Body of pancreas (tissue), 4 donors: ENCODE measurements at regions not wholly inside any gene's neighbourhood (a gene's known extent, or its start where the extent isn't known, plus 50 kb on each side); places are given as distances from the start of the nearest gene placed in this dataset.

ENCODE experiments used
- ATAC-seq: fragments of 150-250 bp; one replicate; pipeline ENCODE4 v1.9.1; 2016
- DNase-seq, 4 donors: peaks; one replicate each; pipeline ENCODE4 v3.0.0-alpha.2; 2019
- H3K27ac ChIP-seq, 4 donors: fragments of 200-600 bp; sonication (generic); 1 replicate in 3 of 4; 2 replicates in 1 of 4; pipeline versions ENCODE4 v1.5.1 to v1.6.1; 2016 to 2019; ENCODE audit warnings: mild to moderate bottlenecking in 1 of 4, mixed read lengths in 1 of 4, moderate library complexity in 1 of 4
- H3K27me3 ChIP-seq, 2 donors: fragments of 200-600 bp; sonication (generic); one replicate each; pipeline ENCODE4 v1.6.0; 2016; ENCODE audit warnings: mild to moderate bottlenecking in 1 of 2
- H3K36me3 ChIP-seq, 2 donors: fragments of 200-600 bp; sonication (generic); replicated peaks in 1 of 2; 2 replicates each; pipeline ENCODE4 v1.5.1; 2016; ENCODE audit warnings: low read depth in 2 of 2; ENCODE audit not compliant: insufficient read depth in 1 of 2
- H3K4me1 ChIP-seq: fragments of 200-600 bp; sonication (generic); one replicate; pipeline ENCODE4 v1.6.0; 2016
- H3K4me3 ChIP-seq, 2 donors: fragments of 200-600 bp; sonication (generic); 1 replicate in 1 of 2; 2 replicates in 1 of 2; pipeline ENCODE4 v1.5.1; 2016 to 2019
- H3K9me3 ChIP-seq, 3 donors: fragments of 200-600 bp; sonication (generic); 1 replicate in 2 of 3; 2 replicates in 1 of 3; pipeline ENCODE4 v1.5.1; 2016
- CTCF ChIP-seq, 7 experiments: fragments of 450-650 bp in 4 of 7; fragments of 200-600 bp in 3 of 7; sonication (generic) in 3 of 7; IDR thresholded peaks; one replicate each; pipeline ENCODE4 v1.5.1; 2016 to 2019; ENCODE audit warnings: antibody characterized with exemption in 7 of 7
- POLR2A ChIP-seq, 3 donors: fragments of 450-650 bp; IDR thresholded peaks; one replicate each; pipeline ENCODE4 v1.6.1; 2016; ENCODE audit warnings: antibody characterized with exemption in 3 of 3, mild to moderate bottlenecking in 2 of 3
- WGBS, 2 donors: methylation state at CpG; one replicate each; pipeline ENCODE4 v1.1.5; 2017; 5-methylcytosine and 5-hydroxymethylcytosine counted together
- intact Hi-C: fragments of 100-400 bp; cut with DNase I; formaldehyde crosslinking; loops from one replicate; pipeline ENCODE4 v1.15.1; 2023

DNA sequence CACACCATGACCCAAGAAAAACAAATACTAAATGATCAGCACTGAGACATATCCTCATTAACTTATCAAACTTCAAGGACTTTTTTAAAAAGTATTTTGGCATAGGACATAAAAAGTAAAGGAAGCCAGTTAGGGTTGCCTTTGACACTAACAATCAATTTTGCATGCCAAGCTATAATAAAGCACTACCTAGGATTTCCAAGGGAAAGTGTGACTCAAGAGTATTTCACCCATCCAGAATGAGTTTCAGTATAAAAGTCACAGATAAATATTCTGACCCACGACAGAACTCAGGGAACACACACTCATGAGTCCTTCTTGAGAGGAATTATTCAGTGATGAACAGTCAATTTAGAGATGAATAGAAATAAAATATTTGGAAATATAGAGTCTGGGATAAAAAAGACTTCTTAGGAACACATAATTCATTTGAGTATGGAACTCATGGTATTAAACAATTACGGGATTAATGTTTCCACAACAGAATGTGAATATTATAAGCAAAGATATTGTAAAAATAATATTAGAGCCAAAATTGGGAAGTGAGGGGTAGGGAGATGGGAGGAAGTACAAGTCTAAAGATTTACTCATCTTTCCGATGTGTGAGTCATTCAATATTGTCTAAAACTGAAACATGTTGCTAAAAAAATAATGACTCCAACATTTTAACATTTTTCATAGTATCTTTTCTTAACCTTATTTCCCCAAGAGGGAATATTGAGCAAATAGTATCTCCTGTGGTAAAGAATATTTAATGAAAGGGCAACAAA lies 143.5 kb upstream of the LNX1 start:
- 59 to 69% methylated on average over 3 of the region's 3 CpGs for WGBS, 2 donors
- ATAC-seq (no peak), DNase-seq (no peak)
- intact Hi-C loops: no loop called here
- Histone ChIP-seq H3K4me1 (no peaks in the 10 kb centered on the region), H3K27ac (no peak overlapping the region), H3K36me3 (no peaks in the 10 kb centered on the region), H3K27me3 (no peaks in the 10 kb centered on the region), H3K4me3 (no peak overlapping the region), H3K9me3 (no peaks in the 10 kb centered on the region)
- no peak for TF ChIP-seq POLR2A (IDR thresholded peaks at IDR 0.05)

DNA sequence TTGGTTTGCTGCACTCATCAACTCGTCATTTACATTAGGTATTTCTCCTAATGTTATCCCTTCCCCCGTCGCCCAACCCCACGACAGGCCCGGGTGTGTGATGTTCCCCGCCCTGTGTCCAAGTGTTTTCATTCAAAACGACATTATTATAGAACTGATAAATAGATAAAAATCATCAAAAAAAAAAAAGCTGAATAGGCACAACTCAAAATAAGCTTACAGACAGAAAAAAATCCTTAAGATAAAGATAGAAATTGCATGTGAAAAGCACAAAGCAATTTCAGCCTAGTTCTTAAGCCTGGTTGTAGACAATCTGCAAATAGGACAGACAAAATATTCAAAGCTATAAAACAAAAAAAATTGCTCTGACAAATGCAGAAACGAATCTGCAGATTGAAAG lies 142.9 kb upstream of the LNX1 start:
- H3K9me3 ChIP-seq: no peaks in the 10 kb centered on the region
- DNase-seq (no peak), ATAC-seq (no peak)
- WGBS, 2 donors: 67 to 70% methylated on average over 8 of the region's 8 CpGs
- TF ChIP-seq POLR2A (IDR thresholded peaks at IDR 0.05) (no peak), CTCF (IDR thresholded peaks at IDR 0.05) (no peak)
- no peak overlapping the region for H3K4me3 ChIP-seq
- no peaks in the 10 kb centered on the region for H3K36me3 ChIP-seq
- H3K27me3 ChIP-seq: no peaks in the 10 kb centered on the region
- intact Hi-C loops: no loop called here
- H3K27ac ChIP-seq: no peak overlapping the region
- H3K4me1 ChIP-seq: no peaks in the 10 kb centered on the region

DNA sequence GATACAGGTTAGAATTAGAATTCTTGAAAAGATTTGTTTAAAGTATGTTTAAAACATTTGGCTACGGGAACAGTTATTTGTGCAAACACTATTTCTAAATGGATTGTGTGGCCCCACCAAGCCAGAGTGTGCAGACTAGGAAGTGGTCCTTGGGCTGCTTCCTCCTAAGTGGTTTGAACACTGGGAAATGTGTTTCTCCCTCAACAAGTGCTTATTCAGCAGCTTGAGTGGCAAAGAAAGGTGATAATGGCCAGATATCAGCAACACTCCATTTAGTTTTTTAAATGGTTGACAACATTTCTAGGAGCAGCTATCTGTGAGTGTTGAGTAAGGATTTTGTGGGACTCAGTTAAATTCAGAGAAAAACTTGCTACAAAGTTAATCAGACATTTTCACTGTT lies 141.4 kb upstream of the LNX1 start:
- no peak overlapping the region for H3K4me3 ChIP-seq
- no peaks in the 10 kb centered on the region for H3K9me3 ChIP-seq
- H3K4me1 ChIP-seq: no peaks in the 10 kb centered on the region
- intact Hi-C loops: no loop called here
- H3K27me3 ChIP-seq: no peaks in the 10 kb centered on the region
- DNase-seq (no peak), ATAC-seq (no peak)
- 72 to 85% methylated on average over 1 of the region's 1 CpG for WGBS, 2 donors
- no peak overlapping the region for H3K27ac ChIP-seq
- no peak for TF ChIP-seq CTCF (IDR thresholded peaks at IDR 0.05)
- no peaks in the 10 kb centered on the region for H3K36me3 ChIP-seq

DNA sequence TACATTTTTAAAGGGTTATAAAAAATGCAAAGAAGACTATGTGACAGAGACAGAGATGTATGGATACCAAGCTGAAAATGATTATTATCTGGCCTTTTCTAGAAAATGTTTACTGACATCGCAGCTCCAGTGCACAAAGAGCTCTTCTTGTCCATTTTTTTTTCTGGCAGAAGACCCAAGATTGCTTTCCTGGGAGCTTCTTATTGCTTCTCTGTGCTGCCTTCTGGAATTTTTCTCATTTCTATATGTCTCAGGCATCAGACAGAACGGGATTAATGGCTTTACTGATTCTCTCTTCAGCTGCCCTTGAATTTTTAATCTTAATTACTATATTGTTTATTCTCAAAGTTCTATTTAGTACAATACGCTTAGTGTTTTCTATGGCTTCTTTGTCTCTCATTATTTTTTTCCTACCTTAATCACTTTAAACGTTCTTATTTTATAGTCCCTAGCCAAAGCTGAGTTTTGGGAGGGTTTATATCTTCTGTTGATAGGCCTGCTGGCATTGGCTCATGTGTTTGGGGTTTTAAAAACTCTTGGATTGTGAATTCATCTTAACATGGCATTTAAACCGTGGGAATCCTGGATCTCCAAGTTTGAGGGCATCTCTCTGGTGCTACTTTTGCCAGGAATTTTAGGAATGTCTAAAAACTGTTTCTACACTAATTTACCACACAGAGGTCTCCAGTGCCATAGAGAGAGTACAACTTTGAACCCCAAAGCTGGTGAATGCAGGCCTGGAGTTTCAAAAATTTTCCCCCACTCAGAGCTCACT lies 138.9 kb upstream of the LNX1 start:
- TF ChIP-seq CTCF (IDR thresholded peaks at IDR 0.05) (no peak), POLR2A (IDR thresholded peaks at IDR 0.05) (no peak)
- Histone ChIP-seq H3K27ac (no peak overlapping the region), H3K4me3 (no peak overlapping the region), H3K27me3 (no peaks in the 10 kb centered on the region), H3K4me1 (no peaks in the 10 kb centered on the region), H3K36me3 (no peaks in the 10 kb centered on the region), H3K9me3 (no peaks in the 10 kb centered on the region)
- DNase-seq: no peak
- WGBS, 2 donors: 51 to 52% methylated on average over 5 of the region's 5 CpGs
- no peak for ATAC-seq
- intact Hi-C loops: no loop called here

DNA sequence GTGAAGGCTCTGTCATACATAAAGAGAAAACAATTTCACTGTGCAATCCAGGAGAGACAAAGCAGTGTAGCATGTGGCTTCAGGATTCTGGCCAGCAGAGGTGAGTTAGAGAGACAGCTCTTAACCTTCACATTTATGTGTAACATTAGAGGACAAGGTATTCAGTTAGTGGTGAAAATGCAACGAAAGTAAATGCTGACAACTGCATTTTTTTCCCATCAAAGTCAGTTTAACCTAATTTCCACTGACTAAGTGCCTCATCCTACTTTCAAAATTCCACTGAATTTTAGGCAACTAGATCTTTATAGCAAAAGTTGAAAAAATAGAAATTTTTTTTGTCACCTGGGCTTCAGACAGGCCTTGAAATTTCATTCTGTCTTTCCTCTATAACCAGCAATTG lies 130.8 kb upstream of the LNX1 start:
- ATAC-seq (no peak), DNase-seq (no peak)
- Histone ChIP-seq H3K27ac (no peak overlapping the region), H3K4me3 (no peak overlapping the region), H3K4me1 (no peaks in the 10 kb centered on the region), H3K27me3 (no peaks in the 10 kb centered on the region), H3K9me3 (no peaks in the 10 kb centered on the region), H3K36me3 (no peaks in the 10 kb centered on the region)
- intact Hi-C loops: loop anchor here (5.0 kb wide), 1 partner anchor 90 kb away; no protein-coding TSS in a partner anchor
- TF ChIP-seq CTCF (IDR thresholded peaks at IDR 0.05) (no peak), POLR2A (IDR thresholded peaks at IDR 0.05) (no peak)
- 88 to 93% methylated on average over 1 of the region's 1 CpG for WGBS, 2 donors
